ENCODE measurements at regions not wholly inside any gene's neighbourhood (a gene's known extent, or its start where the extent isn't known, plus 50 kb on each side); places are given as distances from the start of the nearest gene placed in this dataset.

- TF ChIP-seq CEBPB (IDR thresholded peaks at IDR 0.05; ENCODE audit: low read depth, low read length) = no peak
- no peak for TF ChIP-seq MAFK (IDR thresholded peaks at IDR 0.05; ENCODE audit: low read depth, low read length)
These were observed 233.0 kb upstream of the MAD2L1 start for GRCh38 chr4:120299631-120300030.

Measured in IMR-90 (cell line).